HUES6 (cell line): ENCODE measurements at regions not wholly inside any gene's neighbourhood (a gene's known extent, or its start where the extent isn't known, plus 50 kb on each side); places are given as distances from the start of the nearest gene placed in this dataset.

Source experiments
- H3K27ac ChIP-seq: 2 replicates; pipeline ENCODE4 v1.7.0; 2013; ENCODE audit warnings: low read depth, mild to moderate bottlenecking, low read length, inconsistent platforms
- H3K27me3 ChIP-seq: 2 replicates; pipeline ENCODE4 v1.6.1; 2013; ENCODE audit warnings: low read length; ENCODE audit not compliant: control insufficient read depth, insufficient read depth
- H3K36me3 ChIP-seq: 2 replicates; pipeline ENCODE4 v1.6.1; 2013; ENCODE audit warnings: low read length; ENCODE audit not compliant: control insufficient read depth, insufficient read depth
- H3K4me1 ChIP-seq: 2 replicates; pipeline ENCODE4 v1.6.1; 2013; ENCODE audit warnings: low read length; ENCODE audit not compliant: control insufficient read depth, insufficient read depth
- H3K4me3 ChIP-seq: 2 replicates; pipeline ENCODE4 v1.5.1; 2013; ENCODE audit warnings: low read depth, low read length
- H3K9ac ChIP-seq: one replicate; pipeline ENCODE4 v1.6.1; 2013; ENCODE audit warnings: mild to moderate bottlenecking, low read length
- H3K9me3 ChIP-seq: 2 replicates; pipeline ENCODE4 v1.6.1; 2013; ENCODE audit warnings: low read depth, low read length; ENCODE audit not compliant: control insufficient read depth, insufficient read depth

DNA sequence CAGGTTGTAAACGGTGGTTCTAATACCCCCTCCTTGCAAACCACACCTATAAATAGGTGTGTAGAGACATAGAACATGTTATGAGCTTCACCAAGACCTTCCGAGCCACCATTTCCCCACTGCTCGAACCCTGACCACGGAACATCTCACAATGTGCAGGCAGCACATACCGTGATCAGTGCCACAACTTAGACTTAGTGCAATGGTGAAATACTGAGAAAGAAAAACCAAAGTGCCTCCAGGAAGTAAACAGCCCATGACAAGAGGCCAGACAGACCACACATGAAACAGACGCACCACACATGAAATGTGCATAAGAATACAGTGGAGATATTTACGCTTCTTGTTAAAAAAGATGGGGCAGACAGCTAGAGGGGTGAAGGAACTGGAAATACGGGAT lies 166.9 kb upstream of the CCND2 start:
- H3K36me3 ChIP-seq = no peaks in the 10 kb centered on the region
- H3K4me3 ChIP-seq = no peak overlapping the region
- H3K27me3 ChIP-seq = no peaks in the 10 kb centered on the region
- H3K9ac ChIP-seq = no peak overlapping the region
- no peaks in the 10 kb centered on the region for H3K9me3 ChIP-seq
- peaks cover 3% of the 10 kb centered on the region; the same call in 1 of the 2 replicates for H3K4me1 ChIP-seq
- H3K27ac ChIP-seq = no peak overlapping the region

DNA sequence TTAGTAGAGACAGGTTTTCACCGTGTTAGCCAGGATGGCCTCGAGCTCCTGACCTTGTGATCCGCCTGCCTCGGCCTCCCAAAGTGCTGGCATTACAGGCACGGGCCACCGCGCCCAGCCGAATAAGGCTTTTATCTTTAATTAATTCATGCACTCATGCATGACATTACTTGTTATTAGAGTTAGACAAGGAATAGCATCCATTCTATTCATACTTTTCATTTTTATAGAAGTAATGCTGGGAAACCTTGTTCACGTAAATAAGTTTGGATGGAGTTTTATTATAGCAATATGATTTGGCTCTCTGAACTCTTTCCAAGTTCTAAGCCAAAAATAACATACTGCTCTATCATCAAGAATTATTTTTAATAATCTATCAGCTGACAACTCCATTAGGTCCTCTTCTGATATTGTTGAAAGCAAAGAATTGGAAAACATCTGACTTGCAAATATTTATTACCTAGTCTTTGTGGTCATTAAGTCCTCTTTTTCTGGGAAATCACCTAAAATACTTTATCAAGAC lies 168.8 kb upstream of the CCND2 start:
- Histone ChIP-seq H3K9ac (no peak overlapping the region), H3K27ac (no peak overlapping the region), H3K9me3 (no peaks in the 10 kb centered on the region), H3K4me1 (0 out of 2 replicates have a peak, but pooled peaks cover 3% of the 10 kb centered on the region), H3K4me3 (no peak overlapping the region), H3K36me3 (no peaks in the 10 kb centered on the region), H3K27me3 (no peaks in the 10 kb centered on the region)

DNA sequence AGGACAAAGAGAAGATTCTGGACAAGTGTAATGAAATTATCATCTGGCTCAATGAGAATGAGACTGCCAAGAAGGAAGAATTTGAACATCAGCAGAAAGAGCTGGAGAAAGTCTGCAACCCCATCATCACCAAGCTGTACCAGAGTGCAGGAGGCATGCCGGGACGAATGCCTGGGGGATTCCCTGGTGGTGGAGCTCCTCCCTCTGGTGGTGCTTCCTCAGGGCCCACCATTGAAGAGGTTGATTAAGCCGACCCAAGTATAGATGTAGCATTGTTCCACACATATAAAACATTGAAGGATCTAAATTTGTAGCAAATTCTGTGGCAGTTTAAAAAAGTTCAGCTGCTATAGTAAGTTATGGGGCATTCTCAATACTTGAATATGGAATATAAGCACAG lies 174.3 kb upstream of the CCND2 start:
- H3K4me3 ChIP-seq = no peak overlapping the region
- no peak overlapping the region for H3K27ac ChIP-seq
- no peaks in the 10 kb centered on the region for H3K9me3 ChIP-seq
- H3K4me1 ChIP-seq = 0 out of 2 replicates have a peak, but pooled peaks cover 3% of the 10 kb centered on the region
- no peaks in the 10 kb centered on the region for H3K27me3 ChIP-seq
- H3K36me3 ChIP-seq = no peaks in the 10 kb centered on the region
- H3K9ac ChIP-seq = no peak overlapping the region

DNA sequence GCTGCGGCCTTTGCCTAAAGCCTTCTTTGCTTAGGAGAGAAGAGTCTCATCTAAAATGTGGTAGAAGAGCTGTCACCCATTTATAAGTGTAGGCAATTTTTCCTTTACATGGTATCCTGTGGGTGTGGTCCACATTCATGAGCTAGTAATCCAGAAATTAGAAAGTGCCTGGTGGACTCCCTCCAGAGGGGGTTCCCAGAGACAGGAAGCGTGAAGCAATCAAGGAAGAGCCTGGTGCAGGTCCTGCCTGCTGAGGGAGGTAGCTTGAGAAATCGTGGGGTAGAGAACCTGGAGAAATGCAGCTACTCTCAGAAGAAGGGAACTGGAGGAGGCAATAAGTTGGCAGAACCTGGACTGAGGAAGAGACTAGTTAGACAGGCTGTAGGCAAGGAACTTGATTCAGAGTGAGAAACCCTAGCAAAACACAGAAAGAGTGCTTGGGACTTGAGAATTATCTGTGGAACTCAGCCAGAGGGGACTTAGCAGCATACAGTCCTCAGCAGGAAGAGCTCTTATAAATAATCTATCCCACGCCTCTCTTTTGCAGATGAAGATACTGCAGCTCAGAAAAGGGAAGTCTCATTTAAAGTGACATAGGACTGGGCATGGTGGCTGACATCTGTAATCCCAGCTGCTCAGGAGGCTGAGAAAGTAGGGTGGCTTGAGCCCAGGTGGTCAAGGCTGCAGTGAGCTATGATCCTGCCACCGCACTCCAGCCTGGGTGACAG lies 182.4 kb upstream of the CCND2 start:
- Histone ChIP-seq H3K36me3 (no peaks in the 10 kb centered on the region), H3K27me3 (no peaks in the 10 kb centered on the region), H3K9me3 (peaks cover 4% of the 10 kb centered on the region; the same call in 1 of the 2 replicates), H3K27ac (no peak overlapping the region), H3K4me1 (peaks cover 5% of the 10 kb centered on the region; the same call in 1 of the 2 replicates), H3K9ac (no peak overlapping the region), H3K4me3 (no peak overlapping the region)

DNA sequence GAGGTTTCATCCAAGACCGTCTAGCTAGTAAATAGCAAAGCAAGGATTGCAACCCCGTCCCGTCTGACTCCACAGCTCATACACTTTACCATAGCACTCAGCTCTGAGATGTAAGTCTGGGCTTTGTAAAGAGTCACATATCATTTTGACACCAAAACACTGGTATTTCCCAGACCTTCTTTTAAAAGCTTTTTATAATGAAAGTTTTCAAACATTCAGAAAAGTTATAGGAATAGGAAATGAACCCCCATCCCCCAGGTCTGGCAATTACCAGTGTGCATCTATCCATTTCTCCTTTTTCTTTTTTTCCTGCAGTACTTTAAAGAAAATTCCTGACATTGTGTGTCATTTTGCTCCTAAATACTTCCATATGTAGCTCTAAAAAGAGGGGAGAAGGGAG lies 183.6 kb upstream of the CCND2 start:
- H3K36me3 ChIP-seq = no peaks in the 10 kb centered on the region
- peaks cover 5% of the 10 kb centered on the region; the same call in 1 of the 2 replicates for H3K4me1 ChIP-seq
- no peak overlapping the region for H3K9ac ChIP-seq
- H3K27ac ChIP-seq = no peak overlapping the region
- H3K27me3 ChIP-seq = no peaks in the 10 kb centered on the region
- H3K9me3 ChIP-seq = peaks cover 4% of the 10 kb centered on the region; the same call in 1 of the 2 replicates
- H3K4me3 ChIP-seq = no peak overlapping the region

DNA sequence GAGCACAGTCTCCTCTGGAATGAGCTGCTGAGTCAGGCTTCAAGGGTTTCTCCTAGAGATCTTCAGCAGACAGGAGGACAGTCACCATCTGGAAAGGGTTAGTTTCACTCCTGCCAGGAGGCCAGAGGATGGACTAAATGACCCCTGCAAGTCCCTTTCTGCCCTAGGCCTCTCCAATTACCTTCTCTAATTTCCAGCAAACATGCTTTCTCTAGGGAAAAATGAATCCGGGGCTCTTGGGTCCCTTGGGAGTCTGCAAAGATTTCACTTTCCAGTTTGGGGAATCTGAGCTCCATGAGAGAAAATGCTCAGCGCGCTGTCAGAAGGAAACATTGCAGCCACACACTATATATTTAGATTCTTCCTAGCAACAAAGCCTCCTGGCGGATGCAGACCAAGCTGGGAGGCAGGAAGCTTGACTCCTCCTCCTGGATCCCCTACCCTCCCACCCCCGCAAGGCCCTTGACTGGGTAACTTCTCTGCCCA lies 184.4 kb upstream of the CCND2 start:
- no peak overlapping the region for H3K27ac ChIP-seq
- no peak overlapping the region for H3K9ac ChIP-seq
- H3K4me3 ChIP-seq = no peak overlapping the region
- H3K36me3 ChIP-seq = no peaks in the 10 kb centered on the region
- H3K9me3 ChIP-seq = peaks cover 4% of the 10 kb centered on the region; the same call in 1 of the 2 replicates
- no peaks in the 10 kb centered on the region for H3K27me3 ChIP-seq
- peaks cover 5% of the 10 kb centered on the region; the same call in 1 of the 2 replicates for H3K4me1 ChIP-seq

DNA sequence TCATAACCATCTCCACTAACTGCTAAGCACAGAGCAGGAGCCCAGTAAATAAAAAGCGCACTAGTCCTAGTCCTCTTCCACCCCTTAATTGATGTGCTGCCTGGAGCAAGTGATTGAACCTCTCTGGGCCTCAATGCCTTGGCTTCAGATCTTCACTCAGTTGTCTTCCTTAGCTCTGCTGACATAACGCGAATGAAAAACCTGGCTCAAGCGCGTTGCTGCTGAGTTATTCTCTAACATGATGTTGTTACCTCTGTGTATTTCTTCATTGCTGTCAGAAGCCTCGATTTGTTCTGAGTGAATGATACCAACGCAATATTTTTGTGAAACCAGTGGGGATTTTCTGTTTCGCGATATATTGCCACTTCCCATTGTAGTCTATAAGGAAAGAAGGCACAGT lies 185.1 kb upstream of the CCND2 start:
- H3K27me3 ChIP-seq = no peaks in the 10 kb centered on the region
- H3K9me3 ChIP-seq = peaks cover 4% of the 10 kb centered on the region; the same call in 1 of the 2 replicates
- no peak overlapping the region for H3K4me3 ChIP-seq
- H3K27ac ChIP-seq = no peak overlapping the region
- no peaks in the 10 kb centered on the region for H3K36me3 ChIP-seq
- H3K9ac ChIP-seq = no peak overlapping the region
- peaks cover 5% of the 10 kb centered on the region; the same call in 1 of the 2 replicates for H3K4me1 ChIP-seq

DNA sequence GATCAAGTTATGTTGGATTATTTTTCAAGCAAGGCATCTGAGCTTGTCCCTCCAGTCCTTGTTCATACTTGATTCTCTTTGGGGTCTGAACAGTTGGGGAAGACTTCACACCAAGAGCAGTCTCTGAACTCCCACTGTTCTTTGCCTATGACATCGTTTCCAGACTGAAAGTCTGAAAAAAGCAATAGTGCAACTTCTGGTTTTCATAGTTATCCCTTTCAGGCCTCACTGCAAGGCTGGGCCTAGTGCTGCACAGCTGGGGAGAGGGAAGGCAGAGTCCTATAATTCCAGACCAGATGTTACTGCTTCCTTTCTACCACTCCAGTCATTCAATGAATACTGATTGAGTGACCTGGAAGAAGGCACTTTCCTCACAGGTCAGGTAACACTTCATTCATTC lies 187.1 kb upstream of the CCND2 start:
- peaks cover 4% of the 10 kb centered on the region; the same call in 1 of the 2 replicates for H3K9me3 ChIP-seq
- no peaks in the 10 kb centered on the region for H3K36me3 ChIP-seq
- no peak overlapping the region for H3K27ac ChIP-seq
- H3K4me3 ChIP-seq = no peak overlapping the region
- no peaks in the 10 kb centered on the region for H3K27me3 ChIP-seq
- peaks cover 5% of the 10 kb centered on the region; the same call in 1 of the 2 replicates for H3K4me1 ChIP-seq
- no peak overlapping the region for H3K9ac ChIP-seq

DNA sequence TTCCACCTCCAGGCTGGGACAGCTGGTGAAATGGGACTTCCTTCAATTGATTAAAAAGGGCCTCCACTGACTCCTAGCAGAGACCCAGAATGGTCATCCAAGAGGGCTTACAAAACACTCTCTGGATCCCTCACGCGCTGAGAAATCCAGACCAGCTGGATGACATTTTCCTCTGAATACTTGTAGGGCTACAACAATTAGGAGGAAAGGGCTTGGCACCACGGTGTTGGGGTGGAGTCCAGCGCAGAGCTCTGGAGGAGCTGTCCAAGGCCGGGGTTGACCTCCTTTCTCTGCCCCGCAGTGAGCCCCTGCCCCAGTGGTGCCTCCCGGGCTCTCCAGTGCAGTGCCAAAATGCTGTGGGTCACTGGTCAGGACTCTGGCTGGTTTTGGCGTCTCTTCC lies 189.0 kb upstream of the CCND2 start:
- Histone ChIP-seq H3K9ac (no peak overlapping the region), H3K4me1 (peaks cover 5% of the 10 kb centered on the region; the same call in 1 of the 2 replicates), H3K36me3 (no peaks in the 10 kb centered on the region), H3K4me3 (no peak overlapping the region), H3K27ac (no peak overlapping the region), H3K27me3 (no peaks in the 10 kb centered on the region), H3K9me3 (no peaks in the 10 kb centered on the region)

DNA sequence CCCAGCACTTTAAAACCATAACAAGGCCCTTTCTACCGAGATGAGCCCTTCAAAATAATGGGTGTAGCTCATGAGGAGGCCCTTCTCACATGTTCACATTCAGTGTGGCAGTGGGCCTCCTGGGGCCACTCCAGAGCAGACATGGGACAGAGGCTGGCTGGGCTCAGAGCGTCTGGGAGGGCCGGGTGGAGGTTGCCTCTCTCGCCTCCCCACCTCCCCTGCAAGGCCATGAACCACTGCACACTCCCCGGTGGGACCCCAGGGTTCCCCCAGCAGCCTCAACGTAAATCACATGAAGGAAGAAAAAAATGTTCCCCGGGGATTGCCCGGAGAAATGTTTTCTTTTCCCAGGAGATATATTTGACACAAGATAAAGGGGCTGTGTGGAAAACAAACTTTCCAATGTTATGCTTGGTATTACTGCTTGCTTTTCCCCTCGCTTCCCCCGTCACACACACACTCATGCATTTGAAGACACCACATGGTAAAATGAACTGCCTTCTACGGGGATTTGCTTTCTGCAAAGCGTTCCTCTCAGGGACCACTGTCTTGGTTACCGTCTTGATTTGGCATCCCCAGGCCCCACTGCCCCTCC lies 190.7 kb upstream of the CCND2 start:
- no peak overlapping the region for H3K4me3 ChIP-seq
- H3K27me3 ChIP-seq = no peaks in the 10 kb centered on the region
- H3K4me1 ChIP-seq = no peaks in the 10 kb centered on the region
- no peaks in the 10 kb centered on the region for H3K36me3 ChIP-seq
- no peak overlapping the region for H3K27ac ChIP-seq
- no peak overlapping the region for H3K9ac ChIP-seq
- H3K9me3 ChIP-seq = no peaks in the 10 kb centered on the region

DNA sequence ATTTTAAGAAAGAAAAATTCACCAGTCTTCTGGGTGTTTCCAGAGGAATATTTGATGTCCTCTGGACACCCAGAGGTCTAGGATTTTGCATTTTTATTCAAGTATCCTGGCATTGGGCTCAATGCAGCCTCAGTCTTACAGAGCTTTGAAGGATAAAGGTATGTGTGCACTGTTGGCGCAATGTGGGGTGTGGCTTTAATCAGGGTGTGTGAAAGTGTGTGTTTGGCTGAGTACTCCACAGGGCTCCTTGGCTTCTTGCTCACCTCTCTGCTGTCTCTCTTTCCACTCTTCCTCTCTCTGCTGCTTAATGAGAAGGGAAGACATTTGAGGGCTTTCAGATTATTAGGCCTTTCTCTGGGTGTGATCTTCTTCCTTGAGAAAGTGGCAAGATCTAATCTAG lies 193.3 kb upstream of the CCND2 start:
- Histone ChIP-seq H3K36me3 (no peaks in the 10 kb centered on the region), H3K4me3 (no peak overlapping the region), H3K9me3 (no peaks in the 10 kb centered on the region), H3K27ac (no peak overlapping the region), H3K9ac (no peak overlapping the region), H3K4me1 (no peaks in the 10 kb centered on the region), H3K27me3 (no peaks in the 10 kb centered on the region)
